IPS DF 6.9 (cell line): ENCODE measurements at regions not wholly inside any gene's neighbourhood (a gene's known extent, or its start where the extent isn't known, plus 50 kb on each side); places are given as distances from the start of the nearest gene placed in this dataset.

Experiments used
- DNase-seq: peaks from one replicate; pipeline ENCODE4 v3.0.0-alpha.2; 2013; ENCODE audit warnings: low read depth, low spot score
- H3K27ac ChIP-seq: one replicate; pipeline ENCODE4 v1.5.1; 2013; ENCODE audit warnings: low read length, control low read depth
- H3K27me3 ChIP-seq: 2 replicates; pipeline ENCODE4 v1.6.1; 2013; ENCODE audit warnings: mild to moderate bottlenecking, low read length; ENCODE audit not compliant: control insufficient read depth, insufficient read depth
- H3K36me3 ChIP-seq: 2 replicates; pipeline ENCODE4 v1.6.1; 2013; ENCODE audit warnings: low read length; ENCODE audit not compliant: control insufficient read depth, insufficient read depth
- H3K4me1 ChIP-seq: 2 replicates; pipeline ENCODE4 v1.6.1; 2013; ENCODE audit warnings: low read length; ENCODE audit not compliant: control insufficient read depth, insufficient read depth
- H3K4me3 ChIP-seq: 2 replicates; pipeline ENCODE4 v1.5.1; 2013; ENCODE audit warnings: mild to moderate bottlenecking, low read length
- H3K9me3 ChIP-seq: 2 replicates; pipeline ENCODE4 v1.6.1; 2013; ENCODE audit warnings: low read length, inconsistent platforms; ENCODE audit not compliant: control insufficient read depth, insufficient read depth
- WGBS: extraction: QIAGEN DNeasy Blood & Tissue Kit; methylation state at CpG from one replicate; pipeline ENCODE4 v1.1.7; 2013; ENCODE audit warnings: mixed read lengths, missing lambda C conversion rate; ENCODE audit not compliant: insufficient read length, insufficient coverage; 5-methylcytosine and 5-hydroxymethylcytosine counted together

- H3K4me1 ChIP-seq = no peaks in the 10 kb centered on the region
- no peaks in the 10 kb centered on the region for H3K36me3 ChIP-seq
- H3K27me3 ChIP-seq = no peaks in the 10 kb centered on the region
- no CpG with 5 or more reads among the region's 9 CpGs for WGBS
- no peak overlapping the region for H3K27ac ChIP-seq
- DNase-seq = no peak
- no peak overlapping the region for H3K4me3 ChIP-seq
- H3K9me3 ChIP-seq = no peaks in the 10 kb centered on the region; the same call in 1 of the 2 replicates
Observed at GRCh38 chr6:99022039-99022609, 74.4 kb upstream of the FBXL4 start.

GRCh38 chr6:99019381-99019780 lies 71.6 kb upstream of the FBXL4 start:
- no peaks in the 10 kb centered on the region for H3K9me3 ChIP-seq
- WGBS = no CpG with 5 or more reads among the region's 1 CpG
- no peaks in the 10 kb centered on the region for H3K36me3 ChIP-seq
- H3K27me3 ChIP-seq = 0 out of 2 replicates have a peak, but pooled peaks cover 1% of the 10 kb centered on the region
- H3K4me1 ChIP-seq = no peaks in the 10 kb centered on the region
- no peak for DNase-seq
- H3K4me3 ChIP-seq = no peak overlapping the region
- no peak overlapping the region for H3K27ac ChIP-seq

- no peak for DNase-seq
- H3K4me3 ChIP-seq = no peak overlapping the region
- no CpG with 5 or more reads among the region's 1 CpG for WGBS
- no peaks in the 10 kb centered on the region for H3K9me3 ChIP-seq
- 0 out of 2 replicates have a peak, but pooled peaks cover 1% of the 10 kb centered on the region for H3K27me3 ChIP-seq
- H3K4me1 ChIP-seq = no peaks in the 10 kb centered on the region
- H3K27ac ChIP-seq = no peak overlapping the region
- H3K36me3 ChIP-seq = no peaks in the 10 kb centered on the region
Observed at GRCh38 chr6:99017150-99017549, 69.4 kb upstream of the FBXL4 start.

- no CpG with 5 or more reads among the region's 1 CpG for WGBS
- Histone ChIP-seq H3K36me3 (no peaks in the 10 kb centered on the region), H3K27ac (no peak overlapping the region), H3K9me3 (no peaks in the 10 kb centered on the region), H3K27me3 (0 out of 2 replicates have a peak, but pooled peaks cover 1% of the 10 kb centered on the region), H3K4me3 (no peak overlapping the region), H3K4me1 (no peaks in the 10 kb centered on the region)
- DNase-seq = no peak
Observed at GRCh38 chr6:99016355-99016754, 68.6 kb upstream of the FBXL4 start.

GRCh38 chr6:99014061-99014460 lies 66.3 kb upstream of the FBXL4 start:
- Histone ChIP-seq H3K9me3 (no peaks in the 10 kb centered on the region), H3K36me3 (no peaks in the 10 kb centered on the region), H3K27ac (no peak overlapping the region), H3K27me3 (0 out of 2 replicates have a peak, but pooled peaks cover 1% of the 10 kb centered on the region), H3K4me3 (no peak overlapping the region), H3K4me1 (no peaks in the 10 kb centered on the region)
- WGBS = no CpG with 5 or more reads among the region's 1 CpG
- DNase-seq = no peak

- DNase-seq = no peak
- no peak overlapping the region for H3K27ac ChIP-seq
- no peaks in the 10 kb centered on the region for H3K36me3 ChIP-seq
- H3K4me3 ChIP-seq = no peak overlapping the region
- H3K4me1 ChIP-seq = no peaks in the 10 kb centered on the region
- no CpG with 5 or more reads among the region's 3 CpGs for WGBS
- no peaks in the 10 kb centered on the region for H3K9me3 ChIP-seq
- 0 out of 2 replicates have a peak, but pooled peaks cover 1% of the 10 kb centered on the region for H3K27me3 ChIP-seq
Observed at GRCh38 chr6:99013661-99014060, 65.9 kb upstream of the FBXL4 start.

GRCh38 chr6:99013145-99013544 lies 65.4 kb upstream of the FBXL4 start:
- Histone ChIP-seq H3K27me3 (0 out of 2 replicates have a peak, but pooled peaks cover 1% of the 10 kb centered on the region), H3K9me3 (no peaks in the 10 kb centered on the region), H3K27ac (no peak overlapping the region), H3K4me3 (no peak overlapping the region), H3K36me3 (no peaks in the 10 kb centered on the region), H3K4me1 (no peaks in the 10 kb centered on the region)
- DNase-seq = no peak
- no CpG with 5 or more reads among the region's 2 CpGs for WGBS

- Histone ChIP-seq H3K27ac (no peak overlapping the region), H3K36me3 (no peaks in the 10 kb centered on the region), H3K4me1 (no peaks in the 10 kb centered on the region)
Observed at GRCh38 chr6:99011151-99011550, 63.4 kb upstream of the FBXL4 start.

GRCh38 chr6:99002831-99003230 lies 55.1 kb upstream of the FBXL4 start:
- Histone ChIP-seq H3K4me3 (no peak overlapping the region), H3K27ac (no peak overlapping the region), H3K4me1 (no peaks in the 10 kb centered on the region), H3K36me3 (no peaks in the 10 kb centered on the region), H3K9me3 (no peaks in the 10 kb centered on the region), H3K27me3 (no peaks in the 10 kb centered on the region)
- DNase-seq = no peak
- WGBS = no CpG with 5 or more reads among the region's 1 CpG

More at GRCh38 chr6:99011151-99011550, 63.4 kb upstream of the FBXL4 start:
- H3K27me3 ChIP-seq = no peaks in the 10 kb centered on the region
- H3K9me3 ChIP-seq = no peaks in the 10 kb centered on the region
- H3K4me3 ChIP-seq = no peak overlapping the region
- no peak for DNase-seq

GRCh38 chr6:98998103-98998502 lies 50.4 kb upstream of the FBXL4 start:
- Histone ChIP-seq H3K27me3 (no peaks in the 10 kb centered on the region), H3K4me1 (no peaks in the 10 kb centered on the region), H3K27ac (no peak overlapping the region), H3K9me3 (no peaks in the 10 kb centered on the region), H3K36me3 (no peaks in the 10 kb centered on the region), H3K4me3 (no peak overlapping the region)
- no CpG with 5 or more reads among the region's 5 CpGs for WGBS
- no peak for DNase-seq
